Kidney epithelial cell (primary cell): ENCODE measurements at regions not wholly inside any gene's neighbourhood (a gene's known extent, or its start where the extent isn't known, plus 50 kb on each side); places are given as distances from the start of the nearest gene placed in this dataset.

ENCODE experiments used
- DNase-seq: peaks from one replicate; pipeline ENCODE4 v3.0.0-alpha.2; 2010; ENCODE audit warnings: low read depth
- H3K27me3 ChIP-seq: 2 replicates; pipeline ENCODE4 v1.6.0; 2011; ENCODE audit warnings: low read length; ENCODE audit not compliant: control insufficient read depth, insufficient read depth
- H3K36me3 ChIP-seq: 2 replicates; pipeline ENCODE4 v1.5.1; 2011; ENCODE audit warnings: low read length; ENCODE audit not compliant: control insufficient read depth, insufficient read depth
- H3K4me3 ChIP-seq: 2 replicates; pipeline ENCODE4 v1.5.1; 2011; ENCODE audit warnings: low read depth, mild to moderate bottlenecking, control low read depth, low read length
- TF ChIP-seq, protein P1 (sequence below): IDR thresholded peaks from 2 replicates; pipeline ENCODE4 v1.5.1; 2011; ENCODE audit warnings: mild to moderate bottlenecking, moderate library complexity, low read length, control low read depth, inconsistent platforms; ENCODE audit not compliant: insufficient read depth, poor library complexity, severe bottlenecking

DNA sequence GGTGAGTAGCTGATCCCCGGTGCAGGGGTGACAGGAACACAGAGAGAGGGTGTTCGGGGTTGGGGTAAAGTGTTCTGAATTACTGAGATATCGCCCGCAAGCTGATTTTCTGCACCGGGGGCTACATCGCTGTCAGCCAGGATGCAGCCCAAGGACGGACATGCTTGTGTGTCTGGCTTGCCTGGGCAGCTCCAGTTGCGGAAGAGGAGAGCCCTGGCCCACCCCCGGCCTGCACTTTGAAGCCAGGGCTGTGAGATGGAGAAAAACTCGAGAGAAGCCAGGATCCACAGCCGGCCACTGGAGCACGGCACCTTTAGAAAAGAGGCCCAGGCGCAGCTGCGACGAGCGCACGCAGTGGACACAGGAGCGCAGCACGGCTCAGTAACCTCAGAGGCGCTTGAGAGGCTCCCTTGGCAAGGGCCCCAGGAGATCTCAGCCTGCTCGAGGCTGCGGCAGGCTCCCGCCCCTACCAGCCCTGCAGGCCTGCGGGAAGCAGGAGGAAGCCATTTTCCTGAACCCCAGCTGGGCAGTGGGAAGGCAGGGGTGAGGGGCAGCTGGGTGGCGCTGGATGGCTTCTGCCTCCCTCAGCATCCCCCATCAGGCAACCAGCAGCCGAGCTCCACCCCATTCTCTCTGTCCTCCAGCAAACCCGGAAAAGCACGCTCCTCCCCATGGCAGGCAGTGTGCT, 59.2 kb downstream of the C9orf50 start:
- no peaks in the 10 kb centered on the region for H3K36me3 ChIP-seq
- no peak overlapping the region for H3K4me3 ChIP-seq
- no peaks in the 10 kb centered on the region for H3K27me3 ChIP-seq
- TF ChIP-seq, protein P1, sequence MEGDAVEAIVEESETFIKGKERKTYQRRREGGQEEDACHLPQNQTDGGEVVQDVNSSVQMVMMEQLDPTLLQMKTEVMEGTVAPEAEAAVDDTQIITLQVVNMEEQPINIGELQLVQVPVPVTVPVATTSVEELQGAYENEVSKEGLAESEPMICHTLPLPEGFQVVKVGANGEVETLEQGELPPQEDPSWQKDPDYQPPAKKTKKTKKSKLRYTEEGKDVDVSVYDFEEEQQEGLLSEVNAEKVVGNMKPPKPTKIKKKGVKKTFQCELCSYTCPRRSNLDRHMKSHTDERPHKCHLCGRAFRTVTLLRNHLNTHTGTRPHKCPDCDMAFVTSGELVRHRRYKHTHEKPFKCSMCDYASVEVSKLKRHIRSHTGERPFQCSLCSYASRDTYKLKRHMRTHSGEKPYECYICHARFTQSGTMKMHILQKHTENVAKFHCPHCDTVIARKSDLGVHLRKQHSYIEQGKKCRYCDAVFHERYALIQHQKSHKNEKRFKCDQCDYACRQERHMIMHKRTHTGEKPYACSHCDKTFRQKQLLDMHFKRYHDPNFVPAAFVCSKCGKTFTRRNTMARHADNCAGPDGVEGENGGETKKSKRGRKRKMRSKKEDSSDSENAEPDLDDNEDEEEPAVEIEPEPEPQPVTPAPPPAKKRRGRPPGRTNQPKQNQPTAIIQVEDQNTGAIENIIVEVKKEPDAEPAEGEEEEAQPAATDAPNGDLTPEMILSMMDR = no peak
- no peak for DNase-seq

DNA sequence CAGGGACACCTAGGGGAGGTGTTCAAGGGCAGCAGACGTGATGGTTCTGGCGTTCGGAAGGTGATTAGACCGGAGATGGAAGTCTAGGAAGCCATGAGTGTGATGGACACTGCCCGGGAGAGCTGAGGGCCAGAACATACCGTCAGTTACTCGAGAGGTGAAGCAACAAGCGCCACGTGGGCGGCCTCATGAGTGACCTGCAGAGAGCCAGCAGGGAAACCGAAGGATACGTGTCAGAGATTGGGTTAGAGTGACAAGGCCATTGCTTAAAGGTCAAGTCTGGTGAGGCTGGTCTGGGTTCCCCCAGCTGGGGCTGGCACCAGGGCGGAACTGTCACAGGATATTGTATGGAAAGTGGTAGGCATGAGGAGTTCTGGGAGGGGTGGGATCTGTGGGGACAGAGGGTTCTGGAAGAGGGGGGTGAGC, 60.0 kb downstream of the C9orf50 start:
- Histone ChIP-seq H3K4me3 (no peak overlapping the region), H3K36me3 (no peaks in the 10 kb centered on the region), H3K27me3 (no peaks in the 10 kb centered on the region)
- DNase-seq = no peak
- TF ChIP-seq, protein P1 = no peak

DNA sequence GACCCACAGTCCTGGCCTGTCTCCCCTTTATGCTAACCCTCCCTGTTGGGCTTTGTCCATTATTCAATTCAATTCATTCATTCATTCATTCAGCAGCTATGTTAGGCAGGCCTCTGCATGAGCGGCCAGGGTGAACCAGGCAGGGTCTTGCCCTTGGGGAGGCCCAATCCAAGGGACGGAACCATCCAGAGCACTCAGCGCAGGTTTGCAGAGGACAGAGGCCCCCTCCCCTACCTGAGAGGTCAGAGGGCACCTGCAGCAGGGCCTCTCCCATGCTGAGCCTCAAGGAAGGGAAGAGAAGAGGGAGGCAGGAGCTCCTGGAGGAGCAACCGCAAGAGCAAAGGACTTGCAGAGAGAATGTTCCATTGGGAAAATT, 61.4 kb downstream of the C9orf50 start:
- no peak for DNase-seq
- no peaks in the 10 kb centered on the region for H3K36me3 ChIP-seq
- TF ChIP-seq, protein P1 = no peak
- no peaks in the 10 kb centered on the region for H3K27me3 ChIP-seq
- no peak overlapping the region for H3K4me3 ChIP-seq

DNA sequence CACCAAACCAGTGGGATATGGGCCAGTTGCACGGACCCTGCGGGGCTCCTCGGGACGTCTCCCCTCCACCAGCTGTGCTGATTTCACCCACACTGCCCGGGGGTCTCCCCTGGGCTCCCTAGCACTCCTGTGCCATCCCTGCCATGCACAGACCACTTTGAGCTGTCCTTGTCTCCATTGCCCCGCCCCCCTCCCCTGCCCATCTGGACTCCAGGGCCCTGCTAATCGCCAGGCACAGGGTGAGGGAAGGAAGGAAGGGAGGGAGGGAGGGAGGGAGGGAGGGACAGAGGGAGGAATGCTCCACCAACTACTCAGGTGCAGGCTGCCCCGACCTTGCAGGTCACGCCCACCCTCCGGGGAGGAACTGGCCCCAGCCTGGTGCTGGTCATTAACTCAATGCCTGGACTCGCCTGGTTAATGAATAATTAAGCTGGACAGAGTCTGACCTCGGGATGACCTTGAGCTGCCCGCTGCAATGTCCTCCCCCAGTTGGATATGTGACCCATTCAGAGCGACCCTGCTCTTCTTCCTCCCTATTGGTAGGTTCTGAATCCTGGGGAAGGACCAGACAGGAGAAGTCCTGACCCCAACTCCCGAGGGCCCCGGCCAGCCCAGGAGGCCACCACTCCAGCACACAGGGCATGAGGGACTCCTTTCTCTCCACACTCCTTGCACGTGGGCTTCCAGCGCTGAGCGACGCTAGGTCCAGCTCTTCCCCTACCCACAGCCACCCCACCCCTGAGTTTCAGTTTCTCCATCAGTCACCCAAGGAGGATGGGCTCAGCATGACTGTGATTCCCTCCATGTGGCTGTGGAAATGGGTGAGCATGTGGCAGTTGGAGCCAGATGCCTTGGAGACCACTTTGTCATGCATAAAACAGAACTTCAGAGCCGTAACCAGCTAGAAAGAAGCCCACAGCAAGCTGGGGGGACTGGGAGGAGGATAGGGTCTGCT, 62.1 kb downstream of the C9orf50 start:
- no peak overlapping the region for H3K4me3 ChIP-seq
- TF ChIP-seq, protein P1 = no peak
- no peaks in the 10 kb centered on the region for H3K27me3 ChIP-seq
- no peak for DNase-seq
- no peaks in the 10 kb centered on the region for H3K36me3 ChIP-seq

DNA sequence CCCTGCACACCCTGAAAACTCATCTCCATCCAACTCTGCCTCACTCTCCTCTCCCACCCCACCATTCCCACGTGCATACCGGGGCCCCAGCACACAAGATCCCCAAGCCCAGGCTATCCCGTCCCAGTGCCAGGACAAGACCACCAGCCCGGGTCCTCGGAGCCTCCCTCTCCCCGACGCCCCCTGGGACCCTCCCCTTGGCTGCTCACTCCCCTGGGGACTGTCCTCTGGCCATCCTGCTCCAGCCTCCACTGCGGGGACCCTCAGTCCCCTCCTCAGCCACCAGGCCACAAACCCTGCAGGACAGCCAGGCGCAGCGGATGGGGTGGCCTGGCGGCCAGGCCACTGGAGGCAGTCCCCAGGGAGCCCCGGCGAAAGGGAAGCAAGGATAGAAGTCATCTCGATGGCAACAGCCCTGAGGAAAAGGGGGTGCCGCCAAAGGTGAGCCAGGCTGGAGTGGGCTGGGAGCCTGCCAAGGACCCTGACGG, 62.8 kb downstream of the C9orf50 start:
- H3K36me3 ChIP-seq = no peaks in the 10 kb centered on the region
- H3K4me3 ChIP-seq = no peak overlapping the region
- DNase-seq = no peak
- TF ChIP-seq, protein P1 = no peak
- H3K27me3 ChIP-seq = no peaks in the 10 kb centered on the region
